ENCODE measurements at regions not wholly inside any gene's neighbourhood (a gene's known extent, or its start where the extent isn't known, plus 50 kb on each side); places are given as distances from the start of the nearest gene placed in this dataset.

DNA sequence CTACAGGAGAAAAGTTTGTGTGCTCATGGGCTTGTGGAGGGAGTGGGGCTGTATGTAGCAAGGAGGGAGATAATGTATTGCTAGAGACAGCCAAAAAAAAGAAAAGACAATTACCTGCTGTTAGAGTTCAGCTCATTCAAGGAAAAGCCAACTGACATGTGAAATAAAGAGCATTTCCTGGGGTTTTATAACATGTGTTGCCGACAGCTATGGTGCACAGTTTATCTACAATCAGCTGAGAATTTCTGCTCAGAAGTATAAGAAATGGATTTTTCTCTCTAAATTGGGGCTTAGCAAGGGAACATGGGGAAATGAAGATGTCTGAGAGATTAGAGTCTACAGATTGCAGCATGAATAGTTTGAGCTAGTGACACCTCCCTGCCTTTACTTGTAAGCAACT, 674.1 kb downstream of the SUCLG1 start:
- no peak for DNase-seq (ENCODE audit: low spot score)

DNA sequence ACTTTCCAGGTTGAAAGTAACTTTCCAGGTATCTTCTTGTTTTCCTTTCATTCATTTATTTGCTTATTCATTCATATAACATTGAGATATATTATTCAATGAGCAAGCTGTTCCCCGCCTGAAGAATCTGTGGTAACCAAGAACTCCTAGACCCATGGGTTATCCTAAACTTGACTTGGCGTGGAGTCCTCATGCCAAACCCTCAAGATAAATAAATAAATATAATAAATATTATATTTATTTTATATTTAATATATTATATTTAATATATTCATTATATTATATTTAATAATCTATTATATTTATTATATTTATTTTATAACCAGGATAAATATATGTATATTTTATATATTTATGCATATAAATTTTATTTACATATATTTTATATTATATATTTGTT, 674.8 kb downstream of the SUCLG1 start:
- no peak for DNase-seq (ENCODE audit: low spot score)

DNA sequence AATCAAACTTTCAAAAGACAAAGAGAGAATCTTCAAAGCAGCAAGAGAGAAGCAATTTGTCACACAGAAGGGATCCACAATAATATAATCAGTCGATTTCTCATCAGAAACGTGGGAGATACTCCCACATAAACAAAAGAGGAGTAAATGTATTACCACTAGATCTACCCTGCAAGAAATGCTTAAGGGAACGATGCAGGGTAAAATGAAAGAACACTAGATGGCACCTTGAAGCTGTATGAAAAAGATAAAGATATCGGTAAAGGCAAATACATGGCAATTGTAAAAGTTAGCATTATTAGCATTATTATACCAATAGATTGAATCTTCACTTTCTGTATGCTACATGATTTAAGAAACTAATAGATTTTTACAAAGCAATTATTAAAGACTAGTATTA, 677.0 kb downstream of the SUCLG1 start:
- no peak for DNase-seq (ENCODE audit: low spot score)

DNA sequence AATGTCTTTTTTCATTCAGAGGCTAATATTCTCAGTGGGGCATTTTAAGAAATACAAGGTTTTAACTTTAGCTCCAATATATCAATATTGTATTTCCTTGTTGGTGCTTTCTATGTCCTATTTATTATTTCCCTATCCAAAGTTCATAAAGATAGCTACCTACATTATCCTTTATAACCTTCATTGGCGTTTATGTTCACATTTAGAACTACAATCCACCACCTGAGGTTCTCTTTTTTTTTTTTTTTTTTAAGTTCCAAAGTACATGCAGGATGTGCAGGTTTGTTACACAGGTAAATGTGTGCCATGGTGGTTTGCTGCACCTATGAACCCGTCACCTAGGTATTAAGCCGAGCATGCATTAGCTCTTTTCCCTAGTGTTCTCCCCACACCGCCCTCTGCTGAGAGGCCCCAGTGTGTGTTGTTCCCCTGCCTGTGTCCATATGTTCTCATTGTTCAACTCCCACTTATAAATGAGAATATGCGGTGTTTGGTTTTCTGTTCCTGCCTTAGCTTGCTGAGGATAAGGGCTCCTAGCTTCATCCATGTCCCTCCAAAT, 694.6 kb downstream of the SUCLG1 start:
- no peak for DNase-seq (ENCODE audit: low spot score)

DNA sequence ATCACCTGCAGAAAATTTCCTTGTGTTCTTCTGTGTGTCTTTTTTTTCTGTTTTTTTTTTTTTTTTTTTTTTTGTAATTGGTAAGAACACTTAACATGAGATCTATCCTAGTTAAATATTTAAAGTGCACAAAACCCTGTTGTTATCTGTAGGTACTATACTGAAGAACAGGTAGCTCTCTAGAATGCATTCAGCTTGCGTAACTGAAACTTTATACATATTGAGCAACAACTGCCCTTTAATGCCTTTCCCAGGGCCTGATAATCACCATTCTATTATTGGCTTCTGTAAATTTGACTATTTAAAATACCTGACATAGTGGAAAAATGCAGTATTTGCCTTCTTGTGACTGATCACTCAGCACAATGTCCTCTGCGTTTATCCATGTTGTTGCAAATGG, 701.8 kb downstream of the SUCLG1 start:
- DNase-seq (ENCODE audit: low spot score), result no peak

DNA sequence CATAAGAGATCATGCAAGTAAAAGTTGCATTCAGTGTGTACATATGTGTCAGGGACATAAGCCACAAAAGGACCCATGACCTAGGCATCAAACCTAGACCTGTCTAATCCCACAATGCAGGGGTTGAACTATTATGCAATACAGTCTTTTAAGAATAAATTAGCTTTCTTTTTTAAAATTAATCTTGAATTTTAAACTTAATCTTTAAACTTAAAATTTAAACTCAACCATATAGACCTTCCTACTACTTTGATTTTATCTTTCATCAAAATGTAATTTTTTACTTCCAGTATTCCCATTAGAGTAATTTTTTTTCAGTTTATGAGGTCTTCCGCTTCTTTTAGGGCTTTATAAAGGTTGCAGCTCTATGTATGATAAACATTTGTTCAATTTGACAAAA, 702.9 kb downstream of the SUCLG1 start:
- no peak for DNase-seq (ENCODE audit: low spot score)

DNA sequence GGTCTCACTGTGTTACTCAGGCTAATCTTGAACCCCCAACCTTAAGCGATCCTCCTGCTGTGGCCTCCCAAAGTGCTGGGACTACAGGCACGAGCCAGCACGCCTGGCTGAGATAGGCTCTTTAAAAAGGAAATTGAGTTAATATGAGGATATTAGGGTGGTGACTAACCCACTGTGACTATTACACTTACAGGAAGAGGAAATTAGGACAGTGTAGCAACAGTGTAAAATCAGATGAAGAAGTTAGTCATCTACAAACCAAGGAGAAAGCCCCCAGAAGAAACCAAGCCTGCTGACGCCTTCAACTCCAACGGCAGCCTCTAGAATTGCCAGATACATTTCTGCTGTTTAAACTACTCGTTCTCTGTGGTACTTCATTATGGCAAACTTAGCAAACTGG, 711.9 kb downstream of the SUCLG1 start:
- DNase-seq (ENCODE audit: low spot score), result no peak

DNA sequence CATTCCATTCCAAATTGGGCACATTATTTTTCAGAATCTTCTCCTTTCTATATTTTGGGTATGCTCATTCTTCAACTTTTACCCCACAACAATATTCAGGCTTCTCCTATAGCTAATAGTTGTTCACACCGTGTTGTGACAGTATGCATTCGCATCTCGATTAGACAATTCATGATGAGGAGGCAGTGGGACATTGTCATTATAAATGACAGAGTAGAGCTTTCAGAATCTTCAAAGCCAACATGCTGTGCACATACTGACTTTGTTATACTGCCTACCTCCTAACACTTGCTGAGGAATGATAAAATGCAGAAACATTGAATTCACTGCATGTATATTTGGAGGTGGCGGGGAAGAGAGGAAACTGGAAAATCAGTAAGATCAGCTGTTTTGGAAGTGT, 714.2 kb downstream of the SUCLG1 start:
- no peak for DNase-seq (ENCODE audit: low spot score)

DNA sequence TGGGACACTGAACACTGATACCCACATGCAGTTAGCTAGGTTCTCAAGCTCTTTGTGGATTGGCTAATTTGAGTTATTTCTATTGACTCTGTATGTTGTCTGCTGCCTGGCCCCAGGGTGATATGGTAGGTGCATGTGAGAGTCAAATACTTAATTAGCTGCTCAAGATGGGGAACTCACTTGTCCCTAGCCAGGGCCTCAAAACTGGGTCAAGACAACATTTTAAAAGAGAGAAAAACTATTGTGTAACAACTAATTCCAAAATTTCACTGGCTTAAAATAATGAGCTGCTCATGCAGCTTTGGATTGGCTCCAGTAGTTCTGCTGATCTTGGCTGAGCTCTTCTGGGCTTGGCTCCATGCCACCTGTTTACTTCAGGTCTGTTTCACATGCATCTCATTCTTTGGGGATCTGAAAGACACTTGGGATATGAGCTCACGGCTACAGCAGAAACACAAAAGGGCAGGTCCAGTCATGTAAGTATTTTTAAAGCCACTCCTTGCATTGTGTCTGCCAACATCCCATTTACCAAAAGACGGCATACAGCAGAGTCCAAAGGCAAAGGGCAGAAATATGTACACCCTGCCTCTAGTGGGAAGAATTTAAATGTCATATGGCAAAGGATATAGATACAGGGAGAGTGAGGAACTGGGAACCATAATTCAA, 716.8 kb downstream of the SUCLG1 start:
- DNase-seq (ENCODE audit: low spot score), result no peak

DNA sequence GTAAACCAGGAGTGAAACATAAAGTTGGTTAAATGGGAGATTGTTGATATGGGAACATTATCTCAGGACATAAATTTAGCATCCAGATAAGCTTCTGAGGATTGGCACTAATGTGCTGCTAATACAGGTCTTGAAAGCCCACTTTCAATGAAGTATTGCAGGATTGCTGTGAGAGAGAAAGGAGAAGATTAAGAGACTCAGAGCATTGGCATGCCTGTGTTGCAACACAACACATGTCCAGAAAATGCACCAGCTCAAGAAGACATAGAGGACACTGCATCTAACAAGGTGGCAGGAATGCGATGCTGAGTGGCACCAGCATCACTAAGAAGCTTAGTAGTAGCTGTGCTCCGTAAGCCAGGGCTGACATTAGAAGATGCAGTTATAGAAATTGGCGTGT, 728.9 kb downstream of the SUCLG1 start:
- DNase-seq (ENCODE audit: low spot score), result no peak

DNA sequence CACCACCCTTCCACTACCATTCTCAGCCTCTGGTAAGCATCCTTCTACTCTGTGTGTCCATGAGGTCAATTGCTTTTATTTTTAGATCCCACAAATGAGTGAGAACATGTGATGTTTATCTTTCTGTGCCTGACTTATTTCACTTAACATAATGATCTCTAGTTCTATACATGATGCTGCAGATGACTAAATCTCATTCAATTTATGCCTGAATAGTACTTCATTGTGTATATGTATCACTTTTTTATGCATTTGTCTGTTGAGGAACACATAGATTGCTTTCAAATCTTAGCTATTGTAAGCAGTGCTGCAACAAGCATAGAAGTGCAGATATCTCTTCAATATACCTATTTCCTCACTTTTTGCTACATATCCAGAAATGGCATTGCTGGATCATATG, 733.3 kb downstream of the SUCLG1 start:
- DNase-seq (ENCODE audit: low spot score), result no peak

DNA sequence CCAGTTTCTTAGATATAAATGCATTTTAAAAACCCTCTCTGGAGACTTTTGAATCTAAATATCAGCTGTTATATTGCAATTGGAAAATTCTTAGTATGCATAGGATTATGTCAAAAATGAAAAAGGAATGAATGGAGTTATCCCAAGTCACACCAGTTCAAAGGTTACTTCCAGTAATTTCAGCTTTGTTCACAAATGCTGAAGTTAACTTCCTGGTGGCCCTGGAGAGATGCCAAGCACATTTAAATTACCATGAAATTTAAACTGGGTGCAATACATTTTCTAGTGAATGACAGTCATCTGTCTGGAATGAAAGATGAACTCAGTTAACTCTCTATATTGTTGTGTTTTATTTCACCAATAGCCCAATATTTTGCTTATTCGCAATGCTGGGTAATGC, 753.9 kb downstream of the SUCLG1 start:
- no peak for DNase-seq (ENCODE audit: low spot score)

DNA sequence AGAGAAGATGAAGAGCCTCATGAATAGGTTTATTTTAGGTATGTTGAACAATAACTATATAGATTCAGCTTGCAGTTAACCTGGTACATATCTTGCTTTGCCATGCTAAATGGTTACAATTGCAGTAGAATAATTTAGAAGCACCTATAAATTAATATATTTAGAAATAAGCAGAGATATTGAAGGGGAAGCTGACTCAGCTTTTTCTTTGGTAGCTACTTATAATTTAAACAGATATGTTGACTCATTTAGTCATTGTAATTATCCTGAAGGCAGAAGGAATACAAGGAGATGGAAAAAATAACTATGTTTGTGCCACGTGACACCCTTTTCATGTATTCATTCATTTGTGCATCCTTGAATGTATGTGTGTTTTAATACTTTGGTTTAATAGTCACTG, 755.5 kb downstream of the SUCLG1 start:
- DNase-seq (ENCODE audit: low spot score), result no peak

DNA sequence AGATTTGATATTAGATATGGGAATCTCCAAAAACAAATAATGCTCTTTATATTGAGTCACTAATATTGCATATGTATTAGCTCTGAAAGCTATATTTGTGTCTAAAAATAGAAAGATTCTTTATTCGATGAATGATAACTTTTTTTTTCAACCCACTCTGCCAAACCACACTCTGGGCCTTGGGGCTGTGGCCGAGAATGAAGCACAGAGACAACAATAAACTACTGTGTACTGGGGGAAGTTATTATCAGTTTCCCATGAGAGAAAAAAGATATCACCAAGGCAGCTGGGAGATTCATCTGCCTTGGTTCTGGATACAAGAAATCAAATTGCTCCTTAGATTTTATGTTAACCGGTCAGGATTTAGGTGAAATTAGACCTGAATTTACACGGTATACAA, 762.2 kb downstream of the SUCLG1 start:
- DNase-seq (ENCODE audit: low spot score), result no peak

DNA sequence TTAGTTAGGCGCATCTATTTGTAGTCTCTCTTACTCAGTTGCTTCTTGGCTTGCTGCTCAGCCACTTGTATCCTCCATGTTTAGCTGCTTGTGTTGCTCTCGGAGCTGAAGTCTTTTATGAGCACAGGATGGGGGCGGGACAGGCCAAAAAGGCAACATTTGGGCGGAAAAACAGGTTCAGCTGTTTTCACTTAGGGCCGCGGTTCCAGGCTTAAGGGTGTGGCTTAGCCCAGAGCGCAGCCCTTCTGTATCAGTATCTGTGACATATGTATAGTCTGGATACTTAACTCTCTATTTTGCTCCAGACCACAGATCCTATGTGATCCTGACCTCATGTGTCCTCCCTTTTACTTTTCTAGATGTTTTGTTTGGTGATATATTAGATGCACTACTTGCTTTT, 763.5 kb downstream of the SUCLG1 start:
- DNase-seq (ENCODE audit: low spot score), result no peak

DNA sequence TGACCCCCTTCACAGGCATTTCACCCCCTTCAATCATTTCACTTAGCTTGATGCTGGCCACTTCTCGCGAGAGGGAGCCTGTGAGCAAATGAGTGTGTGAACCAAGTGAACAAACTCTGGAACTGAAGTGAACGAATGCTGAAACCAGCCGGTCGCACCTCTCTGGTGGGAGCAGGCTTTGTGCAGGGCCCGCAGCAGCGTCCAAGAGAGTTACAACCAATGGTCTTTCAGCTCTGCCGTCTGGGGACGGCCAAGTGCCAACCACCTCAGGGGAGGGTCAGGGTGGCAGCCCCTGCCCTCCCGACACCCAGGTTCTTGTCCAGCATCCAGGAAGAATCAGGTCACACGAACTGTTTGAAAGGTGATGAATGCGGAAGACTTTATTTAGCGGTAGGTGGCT, 764.0 kb downstream of the SUCLG1 start:
- no peak for DNase-seq (ENCODE audit: low spot score)

DNA sequence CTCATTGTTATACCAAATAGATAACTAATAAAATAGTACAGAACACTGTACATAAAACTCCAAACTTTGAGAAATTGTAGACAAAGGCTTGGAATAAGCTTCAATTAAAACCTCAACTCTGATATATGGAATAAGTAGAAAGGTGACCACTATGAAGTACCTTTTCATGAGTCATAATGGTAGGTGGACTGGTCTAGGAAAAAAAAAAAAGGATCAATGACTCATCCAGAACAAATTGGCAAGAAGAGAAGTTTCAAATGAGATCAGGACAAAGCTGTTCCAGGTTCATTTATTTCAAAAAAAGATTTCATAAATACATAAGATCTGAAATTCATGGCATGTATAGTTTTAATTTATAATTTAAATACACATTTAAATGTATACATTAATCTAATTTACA, 769.7 kb downstream of the SUCLG1 start:
- DNase-seq (ENCODE audit: low spot score), result no peak

DNA sequence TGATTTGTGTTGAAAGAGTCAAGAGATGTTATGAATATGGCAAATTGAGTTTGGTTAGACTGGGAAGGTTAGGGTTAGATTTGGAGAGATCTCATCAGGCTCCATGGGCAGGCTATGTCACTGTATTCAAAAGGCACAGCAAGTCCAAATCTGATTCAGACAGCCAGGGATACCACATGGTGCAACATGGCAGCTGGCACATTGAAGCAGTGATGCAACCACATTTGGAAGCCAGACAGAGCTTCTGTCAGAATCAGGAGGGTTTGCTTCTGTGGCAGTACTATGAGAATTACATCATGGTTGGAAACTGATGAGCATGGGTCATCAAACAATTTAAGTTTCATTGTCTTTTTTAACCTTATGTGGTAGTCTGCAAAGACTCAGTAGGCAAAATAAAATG, 772.2 kb downstream of the SUCLG1 start:
- no peak for DNase-seq (ENCODE audit: low spot score)

DNA sequence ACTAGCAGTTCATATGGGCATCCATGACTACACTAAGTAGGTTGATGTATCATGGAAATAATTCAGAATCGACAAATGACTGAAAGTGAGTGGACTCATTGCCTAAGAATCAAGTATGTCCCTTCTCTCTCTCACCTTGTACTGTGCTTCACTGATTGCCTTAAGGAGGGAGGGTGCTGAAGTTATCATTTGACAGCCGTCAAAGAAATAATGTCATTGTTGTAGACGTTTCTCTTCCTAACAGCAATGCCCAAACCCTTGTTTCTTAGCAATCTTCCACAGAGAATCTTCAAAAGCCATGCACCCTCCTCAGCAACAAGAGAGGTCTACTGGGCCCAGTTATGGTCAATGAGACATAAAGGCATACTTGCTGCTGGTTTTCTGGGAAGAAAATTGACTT, 785.0 kb downstream of the SUCLG1 start:
- no peak for DNase-seq (ENCODE audit: low spot score)

DNA sequence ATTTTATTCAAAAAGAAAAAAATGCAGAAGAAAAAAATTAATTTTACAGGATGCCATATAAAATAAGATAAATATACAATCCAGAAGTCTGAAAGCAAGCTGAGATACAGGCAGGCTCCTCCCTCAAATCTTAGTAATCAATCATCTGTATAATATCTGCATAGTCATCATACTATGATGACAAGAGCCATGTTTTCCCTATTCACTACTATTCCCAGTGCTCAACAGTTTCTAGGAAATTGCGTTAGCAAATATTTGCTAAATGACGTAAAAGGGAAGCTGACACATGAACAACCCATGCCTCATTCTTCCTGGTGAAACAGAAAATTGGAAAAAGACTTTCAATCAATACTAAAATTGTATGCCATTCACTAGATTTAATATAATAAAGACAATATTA, 793.2 kb downstream of the SUCLG1 start:
- no peak for DNase-seq (ENCODE audit: low spot score)

DNA sequence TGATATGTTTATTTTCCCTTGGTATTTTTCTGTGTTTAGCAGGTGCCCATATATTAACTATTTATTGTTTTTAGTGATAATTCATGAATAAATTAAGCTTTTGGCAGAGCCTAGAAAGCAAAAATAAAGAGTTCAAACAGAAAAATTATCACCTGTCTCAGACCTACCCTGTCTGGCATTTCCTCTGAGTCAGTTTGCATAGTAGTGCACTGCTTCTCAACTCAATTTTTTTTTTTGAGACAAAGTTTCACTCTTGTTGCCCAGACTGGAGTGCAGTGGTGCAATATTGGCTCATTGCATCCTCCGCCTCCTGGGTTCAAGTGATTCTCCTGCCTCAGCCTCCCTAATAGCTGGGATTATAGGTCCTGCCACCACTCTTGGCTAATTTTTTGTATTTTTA, 793.9 kb downstream of the SUCLG1 start:
- DNase-seq (ENCODE audit: low spot score), result no peak

DNA sequence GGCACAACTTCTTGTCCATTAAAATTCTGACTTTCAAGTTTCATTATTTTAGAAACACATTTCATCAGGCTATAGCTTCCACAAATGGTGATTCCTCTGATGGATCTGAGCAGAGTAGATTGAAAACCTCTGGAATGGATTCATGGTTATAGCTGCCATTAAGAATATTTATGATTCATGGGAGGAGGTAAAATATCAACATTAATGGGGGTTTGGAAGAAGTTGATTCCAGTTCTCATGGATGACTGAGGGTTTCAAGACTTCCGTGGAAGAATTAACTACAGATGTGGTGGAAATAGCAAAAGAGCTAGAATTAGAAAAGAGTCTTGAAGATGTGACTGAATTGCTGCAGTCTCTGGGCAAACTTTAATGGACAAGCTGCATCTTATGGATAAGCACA, 797.4 kb downstream of the SUCLG1 start:
- no peak for DNase-seq (ENCODE audit: low spot score)

DNA sequence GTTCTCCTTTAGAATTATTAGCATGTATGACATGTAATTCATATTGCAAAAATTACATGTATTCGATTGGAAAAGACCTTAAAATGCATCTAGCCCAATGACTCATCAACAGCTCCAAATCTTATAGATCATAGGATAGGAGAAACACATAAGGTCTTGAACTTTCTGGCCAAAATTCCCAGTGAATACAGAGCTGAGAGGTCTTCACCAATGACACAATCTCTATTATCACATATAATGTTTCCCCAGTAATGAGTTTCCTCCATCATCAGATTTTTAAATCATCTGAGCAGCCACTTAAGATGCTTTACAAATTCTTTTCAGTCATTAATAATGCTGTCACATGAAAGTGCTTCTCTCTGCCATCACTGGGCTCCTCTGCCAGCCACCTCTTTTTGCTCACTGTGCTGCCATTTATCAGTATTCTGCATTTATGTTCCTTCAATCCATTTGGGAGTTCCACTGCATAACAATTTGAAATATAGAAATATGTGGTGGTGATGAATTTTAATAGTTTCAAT, 804.9 kb downstream of the SUCLG1 start:
- no peak for DNase-seq (ENCODE audit: low spot score)

DNA sequence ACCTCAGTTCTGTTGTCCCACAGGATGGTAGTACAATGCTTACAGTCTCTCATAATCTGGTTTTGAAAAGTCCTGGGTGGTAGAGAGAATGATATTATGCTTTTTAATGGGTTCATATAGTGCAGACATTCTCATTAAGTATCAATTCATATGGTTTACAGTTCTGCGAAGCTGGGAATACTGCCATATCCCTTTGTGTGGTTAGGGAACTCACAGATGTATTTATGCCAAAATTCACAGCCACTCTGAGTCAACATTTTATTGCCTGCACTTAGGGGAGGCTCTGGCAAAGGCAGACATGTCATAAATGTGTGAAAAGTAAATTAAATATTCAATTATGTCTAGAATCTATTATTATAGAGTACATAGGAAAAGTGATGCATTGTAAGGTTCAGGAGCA, 808.2 kb downstream of the SUCLG1 start:
- no peak for DNase-seq (ENCODE audit: low spot score)

Data from ecto neural progenitor cell (in vitro differentiated cells).